SK-N-SH (cell line): ENCODE measurements at regions not wholly inside any gene's neighbourhood (a gene's known extent, or its start where the extent isn't known, plus 50 kb on each side); places are given as distances from the start of the nearest gene placed in this dataset.

ENCODE experiments used
- CTCF ChIA-PET: fragments of 300-600, 350-600 bp; formaldehyde crosslinking; extraction: SDS; loops from one replicate; lab custom pipeline; 2021; lab: Yijun Ruan, JAX
- POLR2A ChIA-PET: fragments of 350-600 bp; sonication (Branson Sonifier 250); formaldehyde crosslinking; extraction: SDS; loops from one replicate; lab custom pipeline; 2020; ENCODE audit warnings: antibody characterized with exemption, inconsistent platforms; lab: Yijun Ruan, JAX
- DNase-seq: peaks from one replicate; pipeline ENCODE4 v3.0.0; 2012
- H2AFZ ChIP-seq: fragments of 200-600 bp; sonication (generic); 2 replicates; pipeline ENCODE4 v1.8.1; 2016; ENCODE audit warnings: antibody characterized with exemption, mild to moderate bottlenecking, low read depth
- H3F3A ChIP-seq: fragments of 200-600 bp; sonication (generic); replicated peaks from 2 replicates; pipeline ENCODE3; 2016; ENCODE audit warnings: antibody characterized with exemption, mild to moderate bottlenecking; ENCODE audit not compliant: insufficient read depth
- H3K27ac ChIP-seq, 2 experiments: fragments of 200-500 bp in 1 of 2; fragments of 200-600 bp in 1 of 2; sonication (Bioruptor generic) in 1 of 2; sonication (generic), shearing (Covaris generic) in 1 of 2; 2 replicates each; pipeline versions ENCODE4 v1.5.1 to v1.6.1; 2014 to 2016; ENCODE audit warnings: low read depth in 2 of 2, inconsistent platforms in 1 of 2, low read length in 1 of 2, mild to moderate bottlenecking in 1 of 2, mixed read lengths in 1 of 2
- H3K27me3 ChIP-seq: fragments of 200-600 bp; sonication (generic), shearing (Covaris generic); 2 replicates; pipeline ENCODE4 v1.6.1; 2016; ENCODE audit warnings: mixed run types; ENCODE audit not compliant: insufficient read depth
- H3K36me3 ChIP-seq, 2 experiments: fragments of 200-500 bp in 1 of 2; fragments of 200-600 bp in 1 of 2; sonication (Bioruptor generic) in 1 of 2; sonication (generic) in 1 of 2; replicated peaks in 1 of 2; 2 replicates each; pipeline versions ENCODE3 to v1.5.1; 2014 to 2016; ENCODE audit warnings: low read length in 1 of 2, mild to moderate bottlenecking in 1 of 2; ENCODE audit not compliant: insufficient read depth in 2 of 2, control insufficient read depth in 1 of 2
- H3K4me1 ChIP-seq, 2 experiments: fragments of 200-500 bp in 1 of 2; fragments of 200-600 bp in 1 of 2; sonication (Bioruptor generic) in 1 of 2; sonication (generic), shearing (Covaris generic) in 1 of 2; 2 replicates each; pipeline versions ENCODE4 v1.5.1 to v1.6.1; 2014 to 2016; ENCODE audit warnings: low read depth in 1 of 2, low read length in 1 of 2, mixed run types in 1 of 2; ENCODE audit not compliant: insufficient read depth in 2 of 2, control insufficient read depth in 1 of 2
- H3K4me2 ChIP-seq: fragments of 200-600 bp; sonication (generic), shearing (Covaris generic); 2 replicates; pipeline ENCODE4 v1.6.1; 2017; ENCODE audit warnings: mixed run types
- H3K4me3 ChIP-seq, 2 experiments: fragments of 200-500 bp in 1 of 2; fragments of 200-600 bp in 1 of 2; sonication (Bioruptor generic) in 1 of 2; sonication (generic), shearing (Covaris generic) in 1 of 2; 2 replicates each; pipeline versions ENCODE4 v1.5.1 to v1.8.1; 2014 to 2016; ENCODE audit warnings: low read depth in 2 of 2, inconsistent platforms in 1 of 2, low read length in 1 of 2, mild to moderate bottlenecking in 1 of 2, mixed read lengths in 1 of 2, moderate library complexity in 1 of 2
- H3K79me2 ChIP-seq: fragments of 200-600 bp; sonication (generic); 2 replicates; pipeline ENCODE4 v1.8.1; 2017; ENCODE audit warnings: mild to moderate bottlenecking; ENCODE audit not compliant: insufficient read depth
- H3K9ac ChIP-seq: fragments of 200-600 bp; sonication (generic); 2 replicates; pipeline ENCODE4 v1.6.1; 2017; ENCODE audit warnings: mixed run types
- H3K9me2 ChIP-seq: fragments of 200-600 bp; sonication (generic); 2 replicates; pipeline ENCODE4 v1.6.1; 2017; ENCODE audit warnings: mixed run types
- H3K9me3 ChIP-seq: fragments of 200-600 bp; sonication (generic); 2 replicates; pipeline ENCODE4 v1.6.1; 2017; ENCODE audit warnings: mixed run types, mild to moderate bottlenecking, moderate library complexity
- H4K20me1 ChIP-seq: fragments of 200-600 bp; sonication (generic); 2 replicates; pipeline ENCODE4 v1.6.1; 2017; ENCODE audit warnings: mild to moderate bottlenecking, mixed run types; ENCODE audit not compliant: insufficient read depth
- CHD2 ChIP-seq: fragments of 150-350 bp; IDR thresholded peaks from 2 replicates; pipeline ENCODE4 v1.6.1; 2018; ENCODE audit warnings: low read length; ENCODE audit not compliant: partially characterized antibody
- ELF1 ChIP-seq: IDR thresholded peaks from 2 replicates; pipeline ENCODE4 v1.4.0; 2012
- FOXJ3 ChIP-seq: sonication (generic); formaldehyde crosslinking; IDR thresholded peaks from 2 replicates; pipeline ENCODE4 v1.5.1; 2020; ENCODE audit warnings: mild to moderate bottlenecking, missing genetic modification reagents
- GABPA ChIP-seq: IDR thresholded peaks from 2 replicates; pipeline ENCODE4 v1.4.0; 2012; ENCODE audit warnings: low read depth, mild to moderate bottlenecking
- IRF3 ChIP-seq: fragments of 150-350 bp; IDR thresholded peaks from 2 replicates; pipeline ENCODE4 v1.6.1; 2016; ENCODE audit warnings: mild to moderate bottlenecking, low read depth, low read length
- JUND ChIP-seq: IDR thresholded peaks from 2 replicates; pipeline ENCODE4 v1.4.0; 2012
- MAX ChIP-seq: IDR thresholded peaks from 2 replicates; pipeline ENCODE4 v1.4.0; 2012; ENCODE audit warnings: low read depth
- MEF2A ChIP-seq: IDR thresholded peaks from 2 replicates; pipeline ENCODE4 v1.4.0; 2012; ENCODE audit warnings: low read depth, borderline replicate concordance
- MXI1 ChIP-seq: IDR thresholded peaks from 2 replicates; pipeline ENCODE4 v1.6.1; 2012; ENCODE audit warnings: mild to moderate bottlenecking, low read depth, low read length, improper control_type of control experiment
- PBX3 ChIP-seq: IDR thresholded peaks from 2 replicates; pipeline ENCODE4; 2012
- RAD21 ChIP-seq: IDR thresholded peaks from 2 replicates; pipeline ENCODE4 v1.6.1; 2012; ENCODE audit warnings: mild to moderate bottlenecking, low read length
- RCOR1 ChIP-seq: fragments of 150-350 bp; IDR thresholded peaks from 2 replicates; pipeline ENCODE4 v1.6.1; 2017; ENCODE audit warnings: antibody characterized with exemption, low read length
- RFX5 ChIP-seq: IDR thresholded peaks from 2 replicates; pipeline ENCODE4 v1.6.1; 2012; ENCODE audit warnings: mild to moderate bottlenecking, improper control_type of control experiment, low read length
- RXRA ChIP-seq: IDR thresholded peaks from 2 replicates; pipeline ENCODE4 v1.4.0; 2012; ENCODE audit warnings: low read depth, mild to moderate bottlenecking, borderline replicate concordance
- SIN3A ChIP-seq: IDR thresholded peaks from 2 replicates; pipeline ENCODE4 v1.6.1; 2012; ENCODE audit warnings: low read depth, mild to moderate bottlenecking, low read length, moderate library complexity, borderline replicate concordance
- SMC3 ChIP-seq: IDR thresholded peaks from 2 replicates; pipeline ENCODE4 v1.6.1; 2012; ENCODE audit warnings: low read depth, low read length, improper control_type of control experiment
- TAF1 ChIP-seq: IDR thresholded peaks from 2 replicates; pipeline ENCODE4 v1.6.1; 2012; ENCODE audit warnings: low read depth, mild to moderate bottlenecking, low read length, moderate library complexity, borderline replicate concordance
- TCF12 ChIP-seq: IDR thresholded peaks from 2 replicates; pipeline ENCODE4 v1.4.0; 2012
- USF1 ChIP-seq: IDR thresholded peaks from 2 replicates; pipeline ENCODE4 v1.4.0; 2012; ENCODE audit warnings: low read depth, borderline replicate concordance
- YY1 ChIP-seq: IDR thresholded peaks from 2 replicates; pipeline ENCODE4 v1.4.0; 2012; ENCODE audit warnings: low read depth, mild to moderate bottlenecking
- WGBS: methylation state at CpG from one replicate; pipeline ENCODE4 v1.1.6; 2017; ENCODE audit warnings: low lambda C conversion rate; 5-methylcytosine and 5-hydroxymethylcytosine counted together

GRCh38 chr5:152572812-152573211, 167.7 kb upstream of the NMUR2 start:
- DNase-seq: no peak
- no peak overlapping the region for H3K4me2 ChIP-seq
- no peaks in the 10 kb centered on the region; the same call in 1 of the 2 replicates for H3K9me3 ChIP-seq
- CTCF ChIA-PET: interaction anchor here (4.4 kb wide), 1 partner anchor 13 kb away, joined by 17 read pairs; no protein-coding TSS in a partner anchor
- no peaks in the 10 kb centered on the region for H3K79me2 ChIP-seq
- no peaks in the 10 kb centered on the region for H3K27me3 ChIP-seq
- no peaks in the 10 kb centered on the region for H3K36me3 ChIP-seq
- 56% methylated on average over 1 of the region's 3 CpGs for WGBS
- TF ChIP-seq SMC3 (no peak), JUND (no peak), SIN3A (no peak), GABPA (no peak), MEF2A (no peak), MAX (no peak), RCOR1 (no peak), RAD21 (no peak), IRF3 (no peak)
- H3K27ac ChIP-seq: no peak overlapping the region
- no peaks in the 10 kb centered on the region for H4K20me1 ChIP-seq
- H3K4me3 ChIP-seq: no peak overlapping the region
- POLR2A ChIA-PET: no interaction called here
- H3K9me2 ChIP-seq: no peaks in the 10 kb centered on the region
- no peak overlapping the region for H2AFZ ChIP-seq
- no peak overlapping the region for H3K9ac ChIP-seq
- H3F3A ChIP-seq: no peaks in the 10 kb centered on the region
- H3K4me1 ChIP-seq: no peaks in the 10 kb centered on the region

GRCh38 chr5:152584103-152584502, 179.0 kb upstream of the NMUR2 start:
- TF ChIP-seq USF1: no peak
- H3K9me3 ChIP-seq: no peaks in the 10 kb centered on the region
- no peak overlapping the region for H3K4me3 ChIP-seq
- H3K9ac ChIP-seq: no peak overlapping the region
- H3K4me2 ChIP-seq: no peak overlapping the region
- no peaks in the 10 kb centered on the region for H3K9me2 ChIP-seq
- no peak for DNase-seq
- POLR2A ChIA-PET: no interaction called here
- H3K27ac ChIP-seq: no peak overlapping the region
- no peaks in the 10 kb centered on the region for H3F3A ChIP-seq
- no peaks in the 10 kb centered on the region for H4K20me1 ChIP-seq
- H2AFZ ChIP-seq: no peak overlapping the region
- H3K27me3 ChIP-seq: no peaks in the 10 kb centered on the region
- H3K36me3 ChIP-seq: no peaks in the 10 kb centered on the region
- no peaks in the 10 kb centered on the region for H3K79me2 ChIP-seq
- 0% methylated on average over 1 of the region's 3 CpGs for WGBS
- no peaks in the 10 kb centered on the region for H3K4me1 ChIP-seq
- CTCF ChIA-PET: no interaction called here

GRCh38 chr5:152592416-152592815, 187.3 kb upstream of the NMUR2 start:
- Histone ChIP-seq H2AFZ (no peak overlapping the region), H3K4me1 (no peaks in the 10 kb centered on the region), H3K9ac (no peak overlapping the region), H3K4me2 (no peak overlapping the region), H3F3A (no peaks in the 10 kb centered on the region), H4K20me1 (no peaks in the 10 kb centered on the region), H3K9me3 (no peaks in the 10 kb centered on the region), H3K27me3 (no peaks in the 10 kb centered on the region), H3K9me2 (no peaks in the 10 kb centered on the region), H3K27ac (no peak overlapping the region), H3K4me3 (no peak overlapping the region), H3K79me2 (no peaks in the 10 kb centered on the region), H3K36me3 (no peaks in the 10 kb centered on the region)
- 0% methylated on average over 2 of the region's 2 CpGs for WGBS
- POLR2A ChIA-PET: no interaction called here
- TF ChIP-seq ELF1 (no peak), SIN3A (no peak), CHD2 (no peak), FOXJ3 (CRISPR knock-in tag) (no peak), RFX5 (no peak), RXRA (no peak), MEF2A (no peak), TAF1 (no peak), MXI1 (no peak), PBX3 (no peak), YY1 (no peak), TCF12 (no peak)
- CTCF ChIA-PET: no interaction called here
- no peak for DNase-seq
